ENCODE measurements at regions not wholly inside any gene's neighbourhood (a gene's known extent, or its start where the extent isn't known, plus 50 kb on each side); places are given as distances from the start of the nearest gene placed in this dataset.

GRCh38 chr3:63051920-63052319 is 176.7 kb upstream of the CADPS start:
- ChIA-PET POLR2A (ENCODE audit: unreplicated experiment) (no interaction called here), CTCF (no interaction called here)
- H3K9ac ChIP-seq (ENCODE audit: low read length), result no peak overlapping the region
- H3K27me3 ChIP-seq (ENCODE audit: low read length), result no peaks in the 10 kb centered on the region
- H3K9me3 ChIP-seq (ENCODE audit: low read length), result peaks cover 19% of the 10 kb centered on the region
- no peak for ATAC-seq
- BruUV-seq (replicated peaks), result no TSS peak
- no peak overlapping the region for H3K27ac ChIP-seq (ENCODE audit: low read length)
- H3K79me2 ChIP-seq (ENCODE audit: low read length), result no peaks in the 10 kb centered on the region
- no peaks in the 10 kb centered on the region for H3F3A ChIP-seq (ENCODE audit: low read length, unreplicated experiment)
- H2AFZ ChIP-seq (ENCODE audit: low read length), result no peak overlapping the region
- H4K20me1 ChIP-seq (ENCODE audit: low read length), result no peaks in the 10 kb centered on the region
- H3K4me3 ChIP-seq (ENCODE audit: low read length), result no peak overlapping the region
- intact Hi-C loops (cut with micrococcal nuclease), result no loop called here
- H3K4me2 ChIP-seq (ENCODE audit: low read length), result no peak overlapping the region
- no peaks in the 10 kb centered on the region for H3K36me3 ChIP-seq (ENCODE audit: low read depth, low read length)
- H3K4me1 ChIP-seq (ENCODE audit: insufficient read depth, low read length), result no peaks in the 10 kb centered on the region
- H3K9me2 ChIP-seq (replicated peaks; ENCODE audit: low read length), result no peaks in the 10 kb centered on the region
- no peak for DNase-seq
- TF ChIP-seq, protein P1, sequence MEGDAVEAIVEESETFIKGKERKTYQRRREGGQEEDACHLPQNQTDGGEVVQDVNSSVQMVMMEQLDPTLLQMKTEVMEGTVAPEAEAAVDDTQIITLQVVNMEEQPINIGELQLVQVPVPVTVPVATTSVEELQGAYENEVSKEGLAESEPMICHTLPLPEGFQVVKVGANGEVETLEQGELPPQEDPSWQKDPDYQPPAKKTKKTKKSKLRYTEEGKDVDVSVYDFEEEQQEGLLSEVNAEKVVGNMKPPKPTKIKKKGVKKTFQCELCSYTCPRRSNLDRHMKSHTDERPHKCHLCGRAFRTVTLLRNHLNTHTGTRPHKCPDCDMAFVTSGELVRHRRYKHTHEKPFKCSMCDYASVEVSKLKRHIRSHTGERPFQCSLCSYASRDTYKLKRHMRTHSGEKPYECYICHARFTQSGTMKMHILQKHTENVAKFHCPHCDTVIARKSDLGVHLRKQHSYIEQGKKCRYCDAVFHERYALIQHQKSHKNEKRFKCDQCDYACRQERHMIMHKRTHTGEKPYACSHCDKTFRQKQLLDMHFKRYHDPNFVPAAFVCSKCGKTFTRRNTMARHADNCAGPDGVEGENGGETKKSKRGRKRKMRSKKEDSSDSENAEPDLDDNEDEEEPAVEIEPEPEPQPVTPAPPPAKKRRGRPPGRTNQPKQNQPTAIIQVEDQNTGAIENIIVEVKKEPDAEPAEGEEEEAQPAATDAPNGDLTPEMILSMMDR (conservative IDR thresholded peaks at IDR 0.05; ENCODE audit: low read depth, low read length), result no peak
- TF ChIP-seq EZH2 (IDR thresholded peaks at IDR 0.05; ENCODE audit: low read length, unreplicated experiment), result no peak
- no peak for TF ChIP-seq EZH2phosphoT487 (IDR thresholded peaks at IDR 0.05; ENCODE audit: borderline replicate concordance, low read length)

DNA sequence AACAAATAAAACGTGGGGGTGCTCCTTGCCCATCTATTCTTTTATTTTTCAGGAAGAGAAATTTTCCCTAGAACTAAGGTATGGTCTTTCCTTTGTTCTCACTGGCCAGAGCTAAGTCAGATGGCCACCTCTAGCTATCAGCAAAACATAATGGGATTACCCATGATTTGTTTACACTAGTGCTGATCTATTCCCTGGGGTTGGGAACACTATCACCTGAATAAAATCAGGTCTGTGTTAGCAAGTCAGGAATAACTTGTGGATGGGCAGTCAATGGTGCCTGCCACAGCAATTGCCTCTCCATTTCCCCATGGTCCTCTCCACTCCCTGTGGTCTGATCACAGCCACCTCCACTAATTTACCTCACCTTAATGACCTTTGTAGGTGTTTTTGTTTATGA is 181.7 kb upstream of the CADPS start:
- ChIA-PET CTCF (no interaction called here), POLR2A (ENCODE audit: unreplicated experiment) (no interaction called here)
- no peak for TF ChIP-seq EZH2phosphoT487 (IDR thresholded peaks at IDR 0.05; ENCODE audit: borderline replicate concordance, low read length)
- TF ChIP-seq, protein P1 (conservative IDR thresholded peaks at IDR 0.05; ENCODE audit: low read depth, low read length), result no peak
- TF ChIP-seq EZH2 (IDR thresholded peaks at IDR 0.05; ENCODE audit: low read length, unreplicated experiment), result no peak
- Histone ChIP-seq H4K20me1 (ENCODE audit: low read length) (no peaks in the 10 kb centered on the region), H3K36me3 (ENCODE audit: low read depth, low read length) (no peaks in the 10 kb centered on the region), H3K9ac (ENCODE audit: low read length) (no peak overlapping the region), H3K4me1 (ENCODE audit: insufficient read depth, low read length) (no peaks in the 10 kb centered on the region), H3K4me2 (ENCODE audit: low read length) (no peak overlapping the region), H3F3A (ENCODE audit: low read length, unreplicated experiment) (no peaks in the 10 kb centered on the region), H3K27me3 (ENCODE audit: low read length) (no peaks in the 10 kb centered on the region), H3K79me2 (ENCODE audit: low read length) (no peaks in the 10 kb centered on the region), H3K27ac (ENCODE audit: low read length) (no peak overlapping the region), H3K9me3 (ENCODE audit: low read length) (peaks cover 14% of the 10 kb centered on the region; the same call in 1 of the 2 replicates), H2AFZ (ENCODE audit: low read length) (no peak overlapping the region), H3K4me3 (ENCODE audit: low read length) (no peak overlapping the region), H3K9me2 (replicated peaks; ENCODE audit: low read length) (no peaks in the 10 kb centered on the region)
- DNase-seq (no peak), ATAC-seq (no peak)
- no TSS peak for BruUV-seq (replicated peaks)
- intact Hi-C loops (cut with micrococcal nuclease), result no loop called here

DNA sequence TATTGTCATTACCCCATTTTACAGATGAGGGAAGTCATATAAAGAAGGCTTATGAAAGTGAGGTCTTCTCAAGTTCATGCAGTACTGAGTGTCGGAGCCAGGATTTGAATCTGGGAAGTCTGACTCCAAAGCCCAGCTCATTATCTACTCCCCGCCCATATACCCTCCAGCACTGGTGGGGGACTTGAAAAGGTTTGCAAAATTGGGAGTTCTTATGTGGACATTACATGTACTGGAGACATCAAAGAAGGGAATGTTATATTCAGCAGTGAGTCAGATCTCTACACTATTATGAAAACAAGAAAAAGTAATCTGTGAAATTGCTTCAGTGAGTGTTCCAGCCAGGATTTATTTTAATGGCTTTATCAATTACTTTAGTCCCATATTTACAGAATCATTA is 185.2 kb upstream of the CADPS start:
- Histone ChIP-seq H3K4me2 (ENCODE audit: low read length) (no peak overlapping the region), H3K27me3 (ENCODE audit: low read length) (no peaks in the 10 kb centered on the region), H3K9me3 (ENCODE audit: low read length) (0 out of 2 replicates have a peak, but pooled peaks cover 14% of the 10 kb centered on the region), H3K4me3 (ENCODE audit: low read length) (no peak overlapping the region), H3F3A (ENCODE audit: low read length, unreplicated experiment) (no peaks in the 10 kb centered on the region), H4K20me1 (ENCODE audit: low read length) (no peaks in the 10 kb centered on the region), H2AFZ (ENCODE audit: low read length) (no peak overlapping the region), H3K27ac (ENCODE audit: low read length) (no peak overlapping the region), H3K79me2 (ENCODE audit: low read length) (no peaks in the 10 kb centered on the region), H3K36me3 (ENCODE audit: low read depth, low read length) (no peaks in the 10 kb centered on the region), H3K4me1 (ENCODE audit: insufficient read depth, low read length) (no peaks in the 10 kb centered on the region), H3K9ac (ENCODE audit: low read length) (no peak overlapping the region), H3K9me2 (replicated peaks; ENCODE audit: low read length) (no peaks in the 10 kb centered on the region)
- POLR2A ChIA-PET (ENCODE audit: unreplicated experiment), result no interaction called here
- CTCF ChIA-PET, result no interaction called here
- ATAC-seq (no peak), DNase-seq (no peak)
- no TSS peak for BruUV-seq (replicated peaks)
- intact Hi-C loops (cut with micrococcal nuclease), result no loop called here
- TF ChIP-seq EZH2phosphoT487 (IDR thresholded peaks at IDR 0.05; ENCODE audit: borderline replicate concordance, low read length), result no peak
- TF ChIP-seq, protein P1 (conservative IDR thresholded peaks at IDR 0.05; ENCODE audit: low read depth, low read length), result no peak
- TF ChIP-seq EZH2 (IDR thresholded peaks at IDR 0.05; ENCODE audit: low read length, unreplicated experiment), result no peak

Measured in PC-3 (cell line).